ENCODE measurements at regions not wholly inside any gene's neighbourhood (a gene's known extent, or its start where the extent isn't known, plus 50 kb on each side); places are given as distances from the start of the nearest gene placed in this dataset.

DNA sequence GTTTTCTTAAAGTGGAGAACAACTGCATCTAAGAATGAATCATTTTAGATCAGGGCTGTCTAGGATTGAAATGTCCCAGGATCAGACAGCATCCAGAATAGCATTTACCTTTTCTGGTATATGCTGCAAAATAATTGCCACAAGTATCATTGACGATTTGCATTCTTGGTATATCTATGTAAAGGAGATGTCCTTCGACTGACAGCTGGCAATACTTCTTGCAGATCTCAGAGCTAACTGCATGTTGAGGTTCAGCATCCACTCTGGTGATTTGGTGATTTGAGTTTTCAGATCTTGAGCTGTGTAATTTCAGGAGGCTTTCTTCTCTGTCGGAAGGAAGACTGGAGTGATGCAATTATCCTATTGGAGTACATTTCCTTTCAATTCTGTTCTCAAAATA is 78.1 kb upstream of the CPHXL start:
- H3K9me3 ChIP-seq = no peaks in the 10 kb centered on the region
- ATAC-seq = no peak
- 51 to 82% methylated on average over 3 of the region's 3 CpGs for WGBS, 2 donors (ENCODE audit: low coverage in 1 of 2)
- no peaks in the 10 kb centered on the region for H3K4me1 ChIP-seq
- H3K4me3 ChIP-seq = no peak overlapping the region
- no peak for TF ChIP-seq POLR2A (IDR thresholded peaks at IDR 0.05)
- no peaks in the 10 kb centered on the region for H3K36me3 ChIP-seq
- H3K27ac ChIP-seq = no peak overlapping the region
- H3K27me3 ChIP-seq = no peaks in the 10 kb centered on the region

DNA sequence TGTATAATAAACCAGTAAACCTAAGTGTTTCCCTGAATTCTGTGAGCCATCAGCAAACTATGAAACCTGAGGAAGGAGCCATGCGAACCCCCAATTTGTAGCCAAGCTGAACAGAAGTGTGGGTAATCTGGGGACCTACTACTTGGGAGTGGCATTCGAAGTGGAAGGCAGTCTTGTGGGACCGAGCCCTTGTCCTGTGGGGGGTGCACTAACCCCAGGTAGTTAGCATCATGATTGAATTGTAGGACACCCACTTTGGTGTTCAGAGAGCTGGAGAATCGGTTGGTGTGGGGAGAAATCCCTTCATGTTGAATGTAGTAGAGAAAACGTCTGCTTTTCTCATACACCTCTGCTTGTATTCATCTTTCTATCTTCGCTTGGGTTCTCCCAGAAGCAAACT is 79.7 kb upstream of the CPHXL start:
- 69 to 87% methylated on average over 5 to 6 of the region's 6 CpGs for WGBS, 2 donors (ENCODE audit: low coverage in 1 of 2)
- no peak overlapping the region for H3K4me3 ChIP-seq
- H3K27ac ChIP-seq = no peak overlapping the region
- H3K9me3 ChIP-seq = no peaks in the 10 kb centered on the region
- H3K27me3 ChIP-seq = no peaks in the 10 kb centered on the region
- no peak for ATAC-seq
- H3K36me3 ChIP-seq = no peaks in the 10 kb centered on the region
- no peaks in the 10 kb centered on the region for H3K4me1 ChIP-seq
- no peak for TF ChIP-seq POLR2A (IDR thresholded peaks at IDR 0.05)
- TF ChIP-seq EP300 (IDR thresholded peaks at IDR 0.05) = no peak
- no peak for TF ChIP-seq POLR2AphosphoS5 (IDR thresholded peaks at IDR 0.05)
- TF ChIP-seq CTCF (IDR thresholded peaks at IDR 0.05) = no peak

- Histone ChIP-seq H3K27me3 (no peaks in the 10 kb centered on the region), H3K4me3 (no peak overlapping the region), H3K9me3 (no peaks in the 10 kb centered on the region), H3K27ac (no peak overlapping the region), H3K36me3 (no peaks in the 10 kb centered on the region), H3K4me1 (no peaks in the 10 kb centered on the region)
- no peak for TF ChIP-seq POLR2AphosphoS5 (IDR thresholded peaks at IDR 0.05)
- no peak for TF ChIP-seq CTCF (IDR thresholded peaks at IDR 0.05)
- no peak for TF ChIP-seq POLR2A (IDR thresholded peaks at IDR 0.05)
- no peak for TF ChIP-seq EP300 (IDR thresholded peaks at IDR 0.05)
- 87% methylated on average over 7 of the region's 9 CpGs; no CpG with 5 or more reads in 1 of the 2 donors for WGBS, 2 donors (ENCODE audit: low coverage in 1 of 2)
- ATAC-seq = no peak
Measured at GRCh38 chr16:75806487-75806886, 80.2 kb upstream of the CPHXL start.

DNA sequence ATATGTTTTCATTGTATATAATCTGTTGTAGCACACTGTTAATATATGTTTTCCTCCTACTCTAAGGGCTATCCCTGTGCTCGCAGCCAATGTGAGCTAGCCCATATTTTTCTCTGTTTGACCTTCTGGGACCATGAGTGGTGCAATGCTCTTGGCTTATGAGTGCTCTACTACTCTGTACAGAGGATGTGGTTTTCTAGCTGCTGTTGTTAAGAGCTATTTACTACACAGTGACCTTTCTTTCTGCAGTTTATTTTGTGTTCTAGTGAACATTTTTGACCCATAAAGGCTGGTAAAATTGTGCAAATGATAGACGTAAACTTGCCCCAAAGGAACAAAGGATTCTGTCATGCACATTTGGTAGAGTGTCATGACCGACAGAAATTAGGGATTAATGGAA is 84.1 kb upstream of the CPHXL start:
- H3K36me3 ChIP-seq = no peaks in the 10 kb centered on the region
- WGBS, 2 donors (ENCODE audit: low coverage in 1 of 2) = 67 to 77% methylated on average over 3 of the region's 3 CpGs
- H3K4me1 ChIP-seq = no peaks in the 10 kb centered on the region
- no peak overlapping the region for H3K27ac ChIP-seq
- no peak for ATAC-seq
- H3K4me3 ChIP-seq = no peak overlapping the region
- H3K27me3 ChIP-seq = no peaks in the 10 kb centered on the region
- TF ChIP-seq POLR2A (IDR thresholded peaks at IDR 0.05) (no peak), POLR2AphosphoS5 (IDR thresholded peaks at IDR 0.05) (no peak), EP300 (IDR thresholded peaks at IDR 0.05) (no peak), CTCF (IDR thresholded peaks at IDR 0.05) (no peak)
- no peaks in the 10 kb centered on the region for H3K9me3 ChIP-seq

GRCh38 chr16:75811020-75811634 is 84.8 kb upstream of the CPHXL start:
- ATAC-seq = no peak
- no peak overlapping the region for H3K27ac ChIP-seq
- 64 to 67% methylated on average over 7 of the region's 9 CpGs for WGBS, 2 donors (ENCODE audit: low coverage in 1 of 2)
- H3K4me1 ChIP-seq = no peaks in the 10 kb centered on the region
- TF ChIP-seq POLR2A (IDR thresholded peaks at IDR 0.05) (no peak), CTCF (IDR thresholded peaks at IDR 0.05) (no peak), POLR2AphosphoS5 (IDR thresholded peaks at IDR 0.05) (no peak), EP300 (IDR thresholded peaks at IDR 0.05) (no peak)
- H3K4me3 ChIP-seq = no peak overlapping the region
- H3K36me3 ChIP-seq = no peaks in the 10 kb centered on the region
- H3K9me3 ChIP-seq = no peaks in the 10 kb centered on the region
- no peaks in the 10 kb centered on the region for H3K27me3 ChIP-seq
